Stimulated activated naive CD8-positive, alpha-beta T cell treated with anti-CD3 and anti-CD28 coated beads, Interleukin-15, amount 100 ng/mL, for 72 hours (primary cell): ENCODE measurements at regions not wholly inside any gene's neighbourhood (a gene's known extent, or its start where the extent isn't known, plus 50 kb on each side); places are given as distances from the start of the nearest gene placed in this dataset.
"Not testable (repeated sequence)": the region's sequence is repeated elsewhere in the genome, so short reads cannot be mapped to it uniquely, and the experiment has no call there.

Source experiments
- ATAC-seq: fragments of 150-1000 bp; cut with Tn5 transposase; 2 replicates; pipeline ENCODE4 v1.10.0; 2021; ENCODE audit warnings: mild to moderate bottlenecking, moderate library complexity
- DNase-seq, 2 donors: peaks; one replicate each; pipeline ENCODE4 v3.0.0; 2021 to 2022
- H3K27ac Mint-ChIP-seq, 2 donors: one replicate each; pipeline ENCODE4 v1.8.0; 2022; ENCODE audit warnings: mild to moderate bottlenecking in 2 of 2, mixed read lengths in 2 of 2, moderate library complexity in 2 of 2
- H3K27me3 Mint-ChIP-seq: one replicate; pipeline ENCODE4 v1.8.0; 2022; ENCODE audit warnings: mixed read lengths
- H3K4me1 Mint-ChIP-seq: one replicate; pipeline ENCODE4 v1.8.0; 2022; ENCODE audit warnings: mild to moderate bottlenecking, mixed read lengths
- H3K4me3 Mint-ChIP-seq, 2 donors: one replicate each; pipeline ENCODE4 v1.8.0; 2022; ENCODE audit warnings: mild to moderate bottlenecking in 2 of 2, mixed read lengths in 2 of 2, moderate library complexity in 1 of 2
- H3K9me3 Mint-ChIP-seq, 2 donors: one replicate each; pipeline ENCODE4 v1.8.0; 2022; ENCODE audit warnings: mixed read lengths in 2 of 2

DNA sequence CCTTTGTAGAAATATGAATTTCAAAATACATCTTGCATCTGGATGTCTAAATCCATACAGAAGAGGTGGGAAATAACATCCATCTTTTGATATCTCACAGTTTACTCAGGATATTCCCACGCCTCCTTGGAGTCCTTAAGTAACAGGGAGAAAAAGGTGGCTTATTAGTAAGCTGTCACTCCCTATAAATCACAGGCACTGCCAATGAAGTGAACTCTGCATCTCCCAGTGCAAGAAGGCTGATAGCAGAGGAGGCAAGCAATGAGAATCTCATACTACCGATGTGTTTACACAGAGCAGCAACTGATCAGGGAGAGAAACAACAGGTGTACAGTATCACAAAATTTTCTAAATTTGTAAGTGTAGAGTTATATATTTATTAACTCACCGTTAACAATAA, 551.8 kb downstream of the NXPH1 start:
- no peak for DNase-seq
- H3K4me1 Mint-ChIP-seq, result no peaks in the 10 kb centered on the region
- no peak overlapping the region for H3K4me3 Mint-ChIP-seq
- no peaks in the 10 kb centered on the region for H3K27me3 Mint-ChIP-seq
- ATAC-seq, result no peak
- H3K27ac Mint-ChIP-seq, result no peak overlapping the region
- peaks cover 4 to 19% of the 10 kb centered on the region in 2 donors for H3K9me3 Mint-ChIP-seq

DNA sequence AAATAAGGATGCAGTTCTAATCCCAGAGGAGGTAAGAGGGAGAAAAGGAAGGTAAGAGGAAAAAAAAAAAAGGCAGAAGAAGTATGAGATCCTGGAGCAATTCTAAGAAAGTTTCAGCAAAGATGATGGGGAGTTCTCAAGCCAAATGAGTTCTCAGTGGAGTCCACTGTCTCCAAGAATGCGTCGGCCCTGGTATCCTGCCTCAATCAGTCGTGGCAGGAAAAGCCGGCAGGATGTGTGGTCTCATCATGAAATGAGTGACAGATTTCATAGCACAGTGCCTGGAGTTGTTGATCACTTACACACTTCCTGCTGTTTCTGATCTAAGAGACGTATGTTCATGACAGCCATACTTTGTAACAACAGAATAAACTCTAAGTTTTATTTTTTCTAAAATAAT, 554.9 kb downstream of the NXPH1 start:
- Mint-ChIP-seq H3K27ac (no peak overlapping the region), H3K27me3 (no peaks in the 10 kb centered on the region), H3K4me3 (no peak overlapping the region), H3K9me3 (peaks cover 7 to 8% of the 10 kb centered on the region in 2 donors), H3K4me1 (no peaks in the 10 kb centered on the region)
- no peak for ATAC-seq
- no peak for DNase-seq

DNA sequence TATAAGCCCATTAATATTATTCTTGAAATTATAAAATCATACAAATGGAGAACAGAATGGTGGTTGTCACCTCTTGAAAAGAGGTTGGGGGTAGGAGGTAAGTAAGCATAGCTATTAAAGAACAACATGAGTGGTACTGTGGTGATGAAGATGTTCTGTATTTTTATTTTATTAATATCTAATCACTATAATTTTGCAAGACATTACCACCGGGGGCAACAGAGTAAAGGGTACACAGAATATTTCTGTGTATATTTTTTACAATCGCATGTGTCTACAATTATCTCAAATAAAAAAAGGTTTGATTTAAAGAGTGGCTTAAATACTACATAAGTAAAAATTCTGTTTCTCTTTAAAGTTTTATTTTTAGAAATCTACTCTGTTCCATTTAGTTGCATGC, 557.8 kb downstream of the NXPH1 start:
- no peak for DNase-seq
- Mint-ChIP-seq H3K27ac (no peak overlapping the region), H3K4me1 (no peaks in the 10 kb centered on the region), H3K27me3 (no peaks in the 10 kb centered on the region), H3K9me3 (peaks cover 8 to 14% of the 10 kb centered on the region in 2 donors), H3K4me3 (no peak overlapping the region)
- ATAC-seq, result no peak

DNA sequence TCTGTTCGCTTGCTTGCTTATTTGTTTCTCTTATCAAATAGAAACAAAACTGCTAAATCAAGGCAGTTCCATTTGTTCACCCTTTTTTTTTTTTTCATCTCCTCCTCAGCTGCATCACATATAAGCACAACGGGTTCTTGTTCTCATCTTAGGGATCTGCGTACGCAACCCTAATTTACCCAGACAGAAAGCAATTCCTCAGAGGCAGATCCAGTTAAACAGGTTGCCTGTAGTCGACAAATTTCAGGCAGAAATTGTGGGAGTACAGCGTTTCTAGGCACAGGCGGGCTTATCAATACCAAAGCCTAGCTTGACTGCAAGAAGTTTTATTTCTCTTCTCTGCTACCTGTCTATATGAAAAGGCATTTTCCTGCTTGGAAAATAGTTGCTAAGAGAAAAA, 565.4 kb downstream of the NXPH1 start:
- H3K4me1 Mint-ChIP-seq, result no peaks in the 10 kb centered on the region
- DNase-seq (no peak), ATAC-seq (no peak)
- H3K27me3 Mint-ChIP-seq, result no peaks in the 10 kb centered on the region
- H3K27ac Mint-ChIP-seq, result no peak overlapping the region
- no peak overlapping the region for H3K4me3 Mint-ChIP-seq
- H3K9me3 Mint-ChIP-seq, result peaks cover 0 to 4% of the 10 kb centered on the region in 2 donors

DNA sequence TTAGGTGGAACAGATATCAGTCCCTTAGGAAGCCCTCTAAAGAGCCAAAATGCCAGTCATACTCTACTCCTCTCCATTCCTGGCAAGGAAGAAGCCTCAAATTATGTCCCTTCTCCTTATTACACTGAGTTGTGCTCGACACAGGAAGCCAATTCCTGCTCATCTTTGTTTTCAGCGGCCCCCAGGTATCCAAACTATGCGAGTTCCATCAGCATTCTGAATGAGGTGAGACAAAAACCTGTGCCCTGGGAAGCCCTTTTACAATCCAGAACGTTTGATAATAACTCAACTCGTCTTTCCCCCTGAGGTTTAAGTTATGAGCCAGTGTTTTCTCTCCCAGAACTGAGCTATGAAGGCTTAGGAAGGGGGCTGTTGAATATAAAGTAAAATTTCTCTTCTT, 580.5 kb downstream of the NXPH1 start:
- Mint-ChIP-seq H3K4me3 (no peak overlapping the region), H3K4me1 (no peaks in the 10 kb centered on the region), H3K9me3 (peaks cover 17 to 26% of the 10 kb centered on the region in 2 donors), H3K27me3 (no peaks in the 10 kb centered on the region), H3K27ac (no peak overlapping the region)
- DNase-seq (no peak), ATAC-seq (no peak)

DNA sequence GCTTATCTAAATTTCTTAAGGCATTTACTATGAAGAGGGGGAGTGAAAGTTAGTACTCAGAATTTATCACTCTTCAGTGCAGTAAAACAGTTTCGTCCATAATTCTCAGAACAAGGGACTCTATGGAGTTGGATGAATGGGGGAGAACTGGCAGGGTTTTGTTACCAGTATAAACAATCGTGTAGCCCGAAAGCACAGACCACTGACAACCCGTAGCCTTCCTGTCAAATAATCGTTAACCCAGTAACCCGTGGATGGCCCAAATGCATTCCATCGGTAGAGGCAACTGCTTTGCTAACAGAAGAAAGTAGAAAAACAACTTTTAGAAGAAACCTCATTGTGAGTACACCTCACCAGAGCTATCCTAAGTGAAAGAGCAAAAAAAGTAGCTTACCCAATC, 583.9 kb downstream of the NXPH1 start:
- Mint-ChIP-seq H3K4me1 (no peaks in the 10 kb centered on the region), H3K4me3 (no peak overlapping the region), H3K27me3 (no peaks in the 10 kb centered on the region), H3K9me3 (peaks cover 14 to 26% of the 10 kb centered on the region in 2 donors), H3K27ac (no peak overlapping the region)
- no peak for ATAC-seq
- no peak for DNase-seq

DNA sequence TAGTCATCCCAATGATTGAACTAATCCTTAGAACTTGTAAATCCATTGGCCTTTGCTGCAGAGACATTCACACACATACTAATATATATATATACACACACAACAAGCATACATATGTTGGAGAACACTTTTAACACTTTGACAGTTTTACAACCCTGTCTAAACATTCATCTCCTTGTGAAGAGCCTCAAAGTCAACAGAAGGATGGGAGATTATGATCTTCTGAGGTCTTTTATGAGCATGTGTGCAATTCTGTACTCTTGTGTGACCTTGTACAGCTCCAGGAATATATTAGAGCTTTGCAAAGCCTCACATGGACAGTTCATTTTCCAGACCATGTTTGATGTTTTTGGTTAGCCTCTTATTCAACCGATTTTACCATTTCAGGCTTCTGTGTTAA, 589.0 kb downstream of the NXPH1 start:
- H3K4me1 Mint-ChIP-seq, result no peaks in the 10 kb centered on the region
- ATAC-seq (no peak), DNase-seq (no peak)
- H3K27ac Mint-ChIP-seq, result no peak overlapping the region
- H3K27me3 Mint-ChIP-seq, result no peaks in the 10 kb centered on the region
- H3K4me3 Mint-ChIP-seq, result no peak overlapping the region
- peaks cover 14 to 16% of the 10 kb centered on the region in 2 donors for H3K9me3 Mint-ChIP-seq

DNA sequence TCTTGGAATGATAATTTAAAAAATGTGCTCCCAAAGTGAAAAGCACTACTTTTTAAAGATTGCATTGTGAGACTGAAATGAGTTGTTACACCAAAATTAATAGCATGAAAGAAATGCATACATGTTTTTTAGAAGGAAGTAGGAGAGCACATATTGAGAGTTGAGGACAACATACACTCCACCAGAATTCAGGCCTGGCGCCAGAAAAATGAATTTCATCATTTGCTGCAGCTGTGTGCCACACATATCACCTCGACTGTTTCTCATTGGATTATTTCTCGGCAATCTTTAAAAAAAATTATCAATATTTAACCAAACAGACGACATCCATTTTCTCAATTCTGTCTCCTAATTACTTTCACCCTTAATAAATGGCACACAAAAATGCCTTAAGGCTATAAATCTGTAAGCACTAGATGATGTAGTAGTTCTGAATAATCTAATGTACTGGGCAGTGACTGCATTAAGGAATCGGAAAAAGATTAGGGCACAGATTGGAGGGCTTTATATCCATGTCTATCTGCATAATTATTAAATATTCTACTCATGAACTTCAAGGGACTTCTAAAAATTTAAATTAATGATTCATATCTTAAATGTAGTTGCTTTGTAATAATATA, 590.4 kb downstream of the NXPH1 start:
- ATAC-seq (no peak), DNase-seq (no peak)
- Mint-ChIP-seq H3K4me1 (no peaks in the 10 kb centered on the region), H3K27ac (no peak overlapping the region), H3K9me3 (peaks cover 7 to 16% of the 10 kb centered on the region in 2 donors), H3K27me3 (no peaks in the 10 kb centered on the region), H3K4me3 (no peak overlapping the region)

DNA sequence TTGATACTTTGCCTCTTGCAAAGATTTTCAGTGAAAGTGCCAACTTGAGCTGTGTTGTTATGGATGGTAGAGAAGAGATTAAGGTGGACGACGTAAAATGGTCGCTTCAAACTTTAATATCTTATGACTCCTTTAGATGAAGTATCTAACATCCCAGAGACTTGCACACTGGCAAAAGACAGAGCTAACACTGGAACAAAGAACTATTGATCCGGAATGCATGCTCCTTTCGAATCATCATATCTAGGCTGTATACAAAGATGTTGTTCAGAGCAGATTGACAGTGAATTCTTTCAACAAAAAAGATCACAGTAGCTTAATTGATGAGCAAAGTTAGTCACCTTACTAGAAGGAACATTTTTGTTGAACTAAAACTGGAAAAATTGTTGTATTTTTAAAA, 592.7 kb downstream of the NXPH1 start:
- no peak for ATAC-seq

DNA sequence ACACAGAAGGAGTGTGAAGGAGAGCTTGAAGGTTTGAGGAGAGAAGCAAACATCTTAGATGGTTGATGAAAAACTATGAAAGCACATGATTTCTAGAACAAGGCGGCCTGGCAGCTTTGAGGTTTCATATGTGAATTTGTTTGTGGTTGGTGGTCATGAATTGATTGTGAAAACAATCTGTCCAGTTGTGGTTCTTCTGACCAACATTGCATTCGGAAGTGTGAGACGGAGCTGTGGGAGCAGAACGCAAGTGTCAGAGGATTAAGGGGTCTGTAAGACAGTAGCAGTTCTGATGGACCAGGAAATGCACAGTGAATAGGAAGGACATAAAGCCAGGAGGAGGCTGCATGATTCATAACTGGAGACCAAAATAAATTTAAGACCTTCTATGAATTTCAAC, 594.6 kb downstream of the NXPH1 start:
- no peak overlapping the region for H3K27ac Mint-ChIP-seq
- H3K4me1 Mint-ChIP-seq, result no peaks in the 10 kb centered on the region
- ATAC-seq, result no peak
- no peaks in the 10 kb centered on the region for H3K27me3 Mint-ChIP-seq
- H3K9me3 Mint-ChIP-seq, result peaks cover 5 to 7% of the 10 kb centered on the region in 2 donors
- DNase-seq, result no peak
- H3K4me3 Mint-ChIP-seq, result no peak overlapping the region

More for the DNA sequence above, 592.7 kb downstream of the NXPH1 start:
- H3K4me1 Mint-ChIP-seq, result no peaks in the 10 kb centered on the region
- H3K4me3 Mint-ChIP-seq, result no peak overlapping the region
- no peak overlapping the region for H3K27ac Mint-ChIP-seq
- no peaks in the 10 kb centered on the region for H3K27me3 Mint-ChIP-seq
- no peak for DNase-seq
- H3K9me3 Mint-ChIP-seq, result peaks cover 5 to 9% of the 10 kb centered on the region in 2 donors

DNA sequence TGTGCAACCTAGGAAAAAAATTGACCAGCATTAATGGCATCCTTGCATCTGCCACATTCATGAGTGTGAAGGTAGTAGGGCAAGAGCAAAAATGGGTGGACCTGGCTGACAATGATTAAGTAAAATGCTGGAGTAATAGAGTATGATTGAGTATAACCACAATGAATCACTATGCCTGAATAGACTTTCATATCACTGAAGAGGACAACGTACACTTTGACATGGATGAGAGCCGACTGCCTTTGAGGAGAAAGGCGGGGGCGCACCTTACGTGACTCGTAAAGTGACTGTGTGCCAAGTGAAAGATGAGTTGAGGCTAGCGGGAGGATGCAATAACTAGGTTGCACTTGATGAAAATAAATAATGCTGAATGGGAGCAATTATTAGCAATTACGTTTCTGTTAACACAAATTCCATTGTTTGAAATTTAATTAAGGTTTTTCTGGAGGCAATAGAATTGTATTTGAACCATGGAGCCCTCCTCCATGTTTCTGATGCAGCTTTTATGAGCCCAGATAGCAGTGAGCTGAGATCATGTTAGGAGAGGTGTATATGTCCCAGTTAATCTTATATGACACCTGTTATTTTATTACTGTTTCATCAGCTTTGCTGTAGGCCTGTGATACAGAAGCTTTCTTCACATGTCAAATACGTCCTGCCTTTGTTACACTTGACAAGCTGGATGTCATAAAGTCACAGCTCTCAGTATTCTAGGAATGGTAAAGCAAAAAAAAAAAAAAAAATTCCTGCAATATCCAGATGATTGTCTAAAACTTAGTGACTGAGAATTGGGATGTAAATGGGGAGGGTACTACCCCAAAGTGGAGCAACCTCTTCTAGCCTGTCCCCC, 596.5 kb downstream of the NXPH1 start:
- H3K4me3 Mint-ChIP-seq, result no peak overlapping the region
- no peak overlapping the region for H3K27ac Mint-ChIP-seq
- no peaks in the 10 kb centered on the region for H3K27me3 Mint-ChIP-seq
- no peak for ATAC-seq
- H3K9me3 Mint-ChIP-seq, result peaks cover 5 to 7% of the 10 kb centered on the region in 2 donors
- DNase-seq, result no peak
- H3K4me1 Mint-ChIP-seq, result no peaks in the 10 kb centered on the region

DNA sequence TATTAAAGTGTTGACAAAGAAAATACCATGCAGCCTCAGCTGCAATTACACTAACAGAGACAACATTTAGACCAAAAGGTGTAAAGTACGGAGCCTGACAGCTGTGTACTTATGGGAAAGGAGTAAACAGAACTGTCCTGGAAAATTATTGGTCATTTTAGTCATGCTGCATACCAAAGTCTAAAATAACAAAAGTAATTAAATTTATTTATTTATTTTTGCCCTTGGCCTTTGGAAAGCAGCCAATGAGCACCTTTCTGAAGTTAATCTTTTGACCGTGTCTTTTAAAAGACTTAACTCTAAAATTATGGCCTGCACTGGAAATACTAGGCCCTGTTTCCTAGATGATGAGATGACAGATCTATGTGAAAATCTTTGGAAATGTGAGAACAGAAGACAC, 597.6 kb downstream of the NXPH1 start:
- no peak for DNase-seq
- Mint-ChIP-seq H3K27ac (no peak overlapping the region), H3K4me1 (no peaks in the 10 kb centered on the region), H3K4me3 (no peak overlapping the region), H3K9me3 (peaks cover 5 to 7% of the 10 kb centered on the region in 2 donors), H3K27me3 (no peaks in the 10 kb centered on the region)
- no peak for ATAC-seq

DNA sequence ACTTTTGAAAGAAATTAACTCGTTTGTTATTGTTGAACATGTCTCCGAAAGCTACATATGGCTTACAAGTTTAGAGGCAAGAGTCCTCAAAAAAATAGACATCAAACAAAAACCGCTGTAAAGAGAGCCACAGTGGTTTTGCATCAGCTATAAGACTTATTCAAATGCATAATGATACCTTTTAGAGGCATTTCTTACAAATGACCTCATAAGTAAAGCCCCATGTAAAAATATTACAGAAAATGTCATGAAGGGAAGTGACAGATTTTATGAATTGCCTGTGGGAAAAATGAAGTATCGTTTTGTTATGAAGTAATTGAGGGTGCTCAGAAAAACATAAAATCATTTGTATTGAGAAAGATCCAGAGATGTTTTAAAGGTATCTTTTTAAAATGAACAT, 598.0 kb downstream of the NXPH1 start:
- ATAC-seq, result no peak
- DNase-seq, result no peak
- H3K9me3 Mint-ChIP-seq, result peaks cover 5 to 7% of the 10 kb centered on the region in 2 donors
- H3K27me3 Mint-ChIP-seq, result no peaks in the 10 kb centered on the region
- no peaks in the 10 kb centered on the region for H3K4me1 Mint-ChIP-seq
- H3K27ac Mint-ChIP-seq, result no peak overlapping the region
- no peak overlapping the region for H3K4me3 Mint-ChIP-seq

DNA sequence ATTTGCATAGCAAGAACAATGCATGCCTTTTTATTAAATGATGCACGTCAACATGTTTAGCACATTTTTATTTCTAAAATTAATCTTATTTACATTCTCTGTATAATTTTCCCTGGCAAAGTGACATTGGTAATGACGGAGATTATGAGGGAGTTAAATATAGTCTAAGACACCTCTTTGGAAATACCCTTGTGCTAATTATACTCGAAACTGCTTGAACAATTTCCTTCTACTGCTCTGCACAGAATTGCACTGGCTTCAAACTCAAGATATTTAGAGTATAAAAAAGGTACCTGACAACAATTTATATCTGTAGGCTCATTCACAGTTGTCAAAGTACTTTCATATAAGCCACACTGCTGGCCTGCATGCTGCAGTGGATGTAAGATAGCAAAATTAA, 602.7 kb downstream of the NXPH1 start:
- DNase-seq (no peak), ATAC-seq (no peak)
- H3K4me3 Mint-ChIP-seq, result no peak overlapping the region
- no peaks in the 10 kb centered on the region for H3K27me3 Mint-ChIP-seq
- H3K9me3 Mint-ChIP-seq, result no peaks in the 10 kb centered on the region
- no peak overlapping the region for H3K27ac Mint-ChIP-seq
- no peaks in the 10 kb centered on the region for H3K4me1 Mint-ChIP-seq

DNA sequence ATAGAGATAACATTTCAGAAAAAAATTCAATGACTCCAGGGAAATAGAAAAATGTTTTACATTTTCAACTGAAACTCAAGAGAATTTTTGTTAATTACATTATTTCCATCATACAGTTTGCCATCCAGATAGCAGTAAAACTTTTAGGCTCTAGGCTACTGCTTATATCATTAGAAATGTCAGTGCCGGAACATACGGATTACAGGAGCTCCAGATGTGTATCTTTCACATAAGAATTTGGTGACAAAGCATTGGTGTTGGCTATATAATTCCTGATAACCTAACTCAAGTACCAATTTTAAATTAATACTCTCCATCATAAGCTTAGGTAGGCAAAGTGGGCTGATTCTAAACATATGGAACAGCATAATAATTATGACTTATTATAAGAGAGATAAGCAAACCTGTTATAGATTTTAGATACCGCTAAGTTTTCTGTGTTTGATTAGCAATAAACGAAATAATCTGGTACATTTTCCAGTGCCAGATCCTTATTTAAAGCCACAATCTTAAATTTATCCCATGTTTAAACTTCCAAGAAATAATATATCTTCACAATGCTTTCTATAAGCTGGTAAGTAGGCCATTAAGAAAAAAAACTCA, 637.9 kb downstream of the NXPH1 start:
- H3K9me3 Mint-ChIP-seq, result peaks cover 5 to 18% of the 10 kb centered on the region in 2 donors
- no peak overlapping the region for H3K27ac Mint-ChIP-seq
- no peak for ATAC-seq
- H3K4me1 Mint-ChIP-seq, result no peaks in the 10 kb centered on the region
- DNase-seq, result no peak
- H3K4me3 Mint-ChIP-seq, result no peak overlapping the region
- H3K27me3 Mint-ChIP-seq, result no peaks in the 10 kb centered on the region

DNA sequence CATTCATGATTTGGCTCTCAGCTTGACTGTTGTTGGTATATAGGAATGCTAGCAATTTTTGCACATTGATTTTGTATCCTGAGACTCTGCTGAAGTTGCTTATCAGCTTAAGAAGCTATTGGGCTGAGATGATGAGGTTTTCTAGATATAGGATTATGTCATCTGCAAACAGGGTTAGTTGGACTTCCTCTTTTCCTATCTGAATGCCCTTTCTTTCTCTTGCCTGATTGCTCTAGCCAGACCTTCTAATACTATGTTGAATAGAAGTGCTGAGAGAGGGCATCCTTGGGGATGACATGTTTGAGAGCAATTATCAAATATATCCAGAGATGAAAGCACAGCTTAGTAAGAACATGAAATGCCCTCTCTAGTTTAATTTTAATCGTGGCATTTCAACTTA, 642.4 kb downstream of the NXPH1 start:
- H3K27me3 Mint-ChIP-seq, DNase-seq, H3K4me1 Mint-ChIP-seq, ATAC-seq, H3K4me3 Mint-ChIP-seq, H3K27ac Mint-ChIP-seq: not testable (repeated sequence)
- H3K9me3 Mint-ChIP-seq, result peaks cover 0 to 19% of the 10 kb centered on the region in 2 donors
